ENCODE measurements at regions not wholly inside any gene's neighbourhood (a gene's known extent, or its start where the extent isn't known, plus 50 kb on each side); places are given as distances from the start of the nearest gene placed in this dataset.
"Not testable (repeated sequence)": the region's sequence is repeated elsewhere in the genome, so short reads cannot be mapped to it uniquely, and the experiment has no call there.

- H3K27me3 Mint-ChIP-seq (ENCODE audit: low read depth), result peaks cover 20% of the 10 kb centered on the region
- no peak overlapping the region for H3K27ac Mint-ChIP-seq
- H3K36me3 Mint-ChIP-seq, result no peaks in the 10 kb centered on the region
- H3K9me3 Mint-ChIP-seq, result peaks cover 4% of the 10 kb centered on the region
- H3K4me3 Mint-ChIP-seq, result no peak overlapping the region
- TF ChIP-seq CTCF (IDR thresholded peaks at IDR 0.05; ENCODE audit: unreplicated experiment), result no peak
- no peaks in the 10 kb centered on the region for H3K4me1 Mint-ChIP-seq
- DNase-seq (ENCODE audit: low spot score in 2 of 2, unreplicated experiment in 2 of 2), result no peak
These were observed 155.4 kb upstream of the GOT2 start for GRCh38 chr16:58889516-58889915.

- Mint-ChIP-seq H3K4me1 (no peaks in the 10 kb centered on the region), H3K9me3 (no peaks in the 10 kb centered on the region), H3K27me3 (ENCODE audit: low read depth) (peaks cover 14% of the 10 kb centered on the region), H3K4me3 (no peak overlapping the region), H3K36me3 (no peaks in the 10 kb centered on the region), H3K27ac (no peak overlapping the region)
- TF ChIP-seq CTCF (IDR thresholded peaks at IDR 0.05; ENCODE audit: unreplicated experiment), result no peak
- DNase-seq (ENCODE audit: low spot score in 2 of 2, unreplicated experiment in 2 of 2), result no peak
These were observed 151.5 kb upstream of the GOT2 start for GRCh38 chr16:58885528-58886170.

- Mint-ChIP-seq H3K36me3 (no peaks in the 10 kb centered on the region), H3K9me3 (peaks cover 11% of the 10 kb centered on the region), H3K4me1 (no peaks in the 10 kb centered on the region), H3K27me3 (ENCODE audit: low read depth) (peaks cover 8% of the 10 kb centered on the region), H3K4me3 (no peak overlapping the region), H3K27ac (no peak overlapping the region)
- DNase-seq (ENCODE audit: low spot score in 2 of 2, unreplicated experiment in 2 of 2), result no peak
- no peak for TF ChIP-seq CTCF (IDR thresholded peaks at IDR 0.05; ENCODE audit: unreplicated experiment)
These were observed 150.0 kb upstream of the GOT2 start for GRCh38 chr16:58884141-58884540.

- H3K36me3 Mint-ChIP-seq, result no peaks in the 10 kb centered on the region
- no peak overlapping the region for H3K4me3 Mint-ChIP-seq
- TF ChIP-seq CTCF (IDR thresholded peaks at IDR 0.05; ENCODE audit: unreplicated experiment), result no peak
- H3K4me1 Mint-ChIP-seq, result no peaks in the 10 kb centered on the region
- no peak for DNase-seq (ENCODE audit: low spot score in 2 of 2, unreplicated experiment in 2 of 2)
- peaks cover 4% of the 10 kb centered on the region for H3K27me3 Mint-ChIP-seq (ENCODE audit: low read depth)
- H3K9me3 Mint-ChIP-seq, result peaks cover 15% of the 10 kb centered on the region
- no peak overlapping the region for H3K27ac Mint-ChIP-seq
These were observed 149.0 kb upstream of the GOT2 start for GRCh38 chr16:58883131-58883530.

DNA sequence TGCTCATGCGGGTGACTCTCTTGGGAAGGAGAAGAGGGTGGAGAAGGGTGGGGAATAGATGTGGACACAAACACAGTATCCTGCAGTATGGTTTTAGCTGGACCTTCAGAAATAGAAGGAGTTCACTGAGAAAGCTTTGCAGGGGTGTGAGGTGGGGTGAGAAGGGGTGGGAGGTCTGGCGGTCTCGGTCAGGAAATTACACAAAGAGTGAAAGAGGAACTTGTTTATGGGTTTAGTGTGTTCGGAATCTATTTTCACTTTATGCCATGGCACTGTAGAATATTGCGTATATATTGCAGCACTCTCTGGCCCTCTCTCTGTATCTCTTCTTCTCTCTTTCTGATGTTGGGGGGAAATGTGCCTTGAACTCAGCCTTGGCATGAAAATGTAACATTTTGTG, 148.2 kb upstream of the GOT2 start:
- Mint-ChIP-seq H3K4me3 (no peak overlapping the region), H3K27ac (no peak overlapping the region), H3K4me1 (no peaks in the 10 kb centered on the region), H3K27me3 (ENCODE audit: low read depth) (peaks cover 2% of the 10 kb centered on the region), H3K9me3 (peaks cover 21% of the 10 kb centered on the region), H3K36me3 (no peaks in the 10 kb centered on the region)
- no peak for DNase-seq (ENCODE audit: low spot score in 2 of 2, unreplicated experiment in 2 of 2)
- TF ChIP-seq CTCF (IDR thresholded peaks at IDR 0.05; ENCODE audit: unreplicated experiment), result no peak

- not testable (repeated sequence) for H3K27ac Mint-ChIP-seq; DNase-seq (ENCODE audit: low spot score in 2 of 2, unreplicated experiment in 2 of 2); H3K4me3 Mint-ChIP-seq; H3K4me1 Mint-ChIP-seq; H3K36me3 Mint-ChIP-seq; H3K27me3 Mint-ChIP-seq (ENCODE audit: low read depth)
- H3K9me3 Mint-ChIP-seq, result peaks cover 48% of the 10 kb centered on the region
These were observed 144.5 kb upstream of the GOT2 start for GRCh38 chr16:58878641-58879040.
